ENCODE measurements at regions not wholly inside any gene's neighbourhood (a gene's known extent, or its start where the extent isn't known, plus 50 kb on each side); places are given as distances from the start of the nearest gene placed in this dataset.
"Not testable (repeated sequence)": the region's sequence is repeated elsewhere in the genome, so short reads cannot be mapped to it uniquely, and the experiment has no call there.

DNA sequence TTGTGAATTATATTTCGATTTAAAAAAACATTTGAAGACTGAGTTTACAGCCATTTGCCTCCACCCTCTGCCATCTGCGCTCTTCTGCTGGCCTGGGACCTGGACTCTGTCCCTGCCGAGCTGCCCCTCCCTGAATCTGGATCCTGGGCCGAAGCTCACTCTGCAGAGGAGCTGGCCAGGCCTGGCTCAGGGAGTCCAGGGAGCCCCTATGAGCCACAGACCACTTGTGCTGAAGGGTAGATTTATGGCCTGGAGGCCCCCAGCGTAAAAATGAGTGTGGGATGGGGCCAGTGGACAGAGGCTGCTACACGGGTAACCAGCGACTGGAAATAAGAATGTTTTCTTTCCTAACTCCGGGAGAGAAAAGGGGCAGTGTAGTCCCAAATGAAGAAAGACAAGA, 129.8 kb downstream of the FGF18 start:
- no peak for DNase-seq
- no peak for ATAC-seq (ENCODE audit: insufficient read depth, low FRiP score)
- no peak overlapping the region for H3K4me3 ChIP-seq

DNA sequence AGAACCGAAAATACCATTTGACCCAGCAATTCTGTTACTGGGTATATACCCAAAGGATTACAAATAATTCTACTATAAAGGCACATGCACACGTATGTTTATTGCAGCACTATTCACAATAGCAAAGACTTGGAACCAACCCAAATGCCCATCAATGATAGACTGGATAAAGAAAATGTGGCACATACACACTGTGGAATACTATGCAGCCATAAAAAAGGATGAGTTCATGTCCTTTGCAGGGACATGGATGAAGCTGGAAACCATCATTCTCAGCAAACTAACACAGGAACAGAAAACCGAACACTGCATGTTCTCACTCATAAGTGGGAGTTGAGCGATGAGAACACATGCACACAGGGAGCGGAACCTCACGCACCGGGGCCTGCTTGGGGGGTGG, 134.4 kb downstream of the FGF18 start:
- H3K36me3 ChIP-seq (ENCODE audit: control insufficient read depth in 4 of 4, insufficient read depth in 4 of 4, low read length in 4 of 4); H3K9ac ChIP-seq (ENCODE audit: insufficient read depth in 1 of 2, low read length in 2 of 2); H3K27me3 ChIP-seq (ENCODE audit: control insufficient read depth in 3 of 3, insufficient read depth in 3 of 3, low read length in 2 of 3); H3K27ac ChIP-seq (ENCODE audit: low read depth in 1 of 2, low read length in 1 of 2); H3K9me3 ChIP-seq (ENCODE audit: control insufficient read depth in 4 of 4, insufficient read depth in 3 of 4, low read length in 3 of 4); ATAC-seq (ENCODE audit: insufficient read depth, low FRiP score); H3K4me3 ChIP-seq; H3K4me1 ChIP-seq (ENCODE audit: control insufficient read depth in 5 of 5, insufficient read depth in 5 of 5, low read length in 5 of 5); DNase-seq: not testable (repeated sequence)
- WGBS, 2 donors, result 92 to 95% methylated on average over 7 of the region's 7 CpGs

More for the DNA sequence above, 129.8 kb downstream of the FGF18 start:
- H3K9me3 ChIP-seq (ENCODE audit: control insufficient read depth in 4 of 4, insufficient read depth in 3 of 4, low read length in 3 of 4), result peaks cover 0 to 4% (median 0%) of the 10 kb centered on the region in 4 donors
- TF ChIP-seq, protein P1, sequence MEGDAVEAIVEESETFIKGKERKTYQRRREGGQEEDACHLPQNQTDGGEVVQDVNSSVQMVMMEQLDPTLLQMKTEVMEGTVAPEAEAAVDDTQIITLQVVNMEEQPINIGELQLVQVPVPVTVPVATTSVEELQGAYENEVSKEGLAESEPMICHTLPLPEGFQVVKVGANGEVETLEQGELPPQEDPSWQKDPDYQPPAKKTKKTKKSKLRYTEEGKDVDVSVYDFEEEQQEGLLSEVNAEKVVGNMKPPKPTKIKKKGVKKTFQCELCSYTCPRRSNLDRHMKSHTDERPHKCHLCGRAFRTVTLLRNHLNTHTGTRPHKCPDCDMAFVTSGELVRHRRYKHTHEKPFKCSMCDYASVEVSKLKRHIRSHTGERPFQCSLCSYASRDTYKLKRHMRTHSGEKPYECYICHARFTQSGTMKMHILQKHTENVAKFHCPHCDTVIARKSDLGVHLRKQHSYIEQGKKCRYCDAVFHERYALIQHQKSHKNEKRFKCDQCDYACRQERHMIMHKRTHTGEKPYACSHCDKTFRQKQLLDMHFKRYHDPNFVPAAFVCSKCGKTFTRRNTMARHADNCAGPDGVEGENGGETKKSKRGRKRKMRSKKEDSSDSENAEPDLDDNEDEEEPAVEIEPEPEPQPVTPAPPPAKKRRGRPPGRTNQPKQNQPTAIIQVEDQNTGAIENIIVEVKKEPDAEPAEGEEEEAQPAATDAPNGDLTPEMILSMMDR (IDR thresholded peaks at IDR 0.05; ENCODE audit: control extremely low read depth, extremely low read depth), result no peak
- WGBS, 2 donors, result 82 to 89% methylated on average over 8 of the region's 8 CpGs
- H3K27me3 ChIP-seq (ENCODE audit: control insufficient read depth in 3 of 3, insufficient read depth in 3 of 3, low read length in 2 of 3), result no peaks in the 10 kb centered on the region
- no peak overlapping the region for H3K27ac ChIP-seq (ENCODE audit: low read depth in 1 of 2, low read length in 1 of 2)
- no peaks in the 10 kb centered on the region for H3K36me3 ChIP-seq (ENCODE audit: control insufficient read depth in 4 of 4, insufficient read depth in 4 of 4, low read length in 4 of 4)
- H3K4me1 ChIP-seq (ENCODE audit: control insufficient read depth in 5 of 5, insufficient read depth in 5 of 5, low read length in 5 of 5), result no peaks in the 10 kb centered on the region
- H3K9ac ChIP-seq (ENCODE audit: insufficient read depth in 1 of 2, low read length in 2 of 2), result no peak overlapping the region

DNA sequence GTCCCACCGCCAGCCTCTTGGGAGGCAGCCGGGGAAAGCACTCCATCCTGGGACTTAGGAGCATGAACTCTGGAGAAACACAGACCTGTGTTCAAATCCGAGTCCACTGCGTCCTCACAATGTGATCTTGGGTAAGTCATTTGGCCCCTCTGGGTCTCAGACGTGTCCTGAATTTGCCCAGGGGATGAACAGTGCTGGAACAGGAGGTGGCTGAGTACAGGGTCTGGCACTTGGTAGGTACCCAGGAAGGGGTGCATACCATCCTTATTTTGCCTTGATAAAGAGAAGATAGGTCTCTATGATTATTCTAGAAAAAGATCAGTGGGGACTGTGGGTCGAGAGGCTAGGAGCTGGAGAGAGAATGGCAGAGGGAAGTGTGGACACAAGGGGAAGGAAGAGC, 135.7 kb downstream of the FGF18 start:
- Histone ChIP-seq H3K9ac (ENCODE audit: insufficient read depth in 1 of 2, low read length in 2 of 2) (no peak overlapping the region), H3K9me3 (ENCODE audit: control insufficient read depth in 4 of 4, insufficient read depth in 3 of 4, low read length in 3 of 4) (peaks cover 0 to 4% (median 0%) of the 10 kb centered on the region in 4 donors), H3K36me3 (ENCODE audit: control insufficient read depth in 4 of 4, insufficient read depth in 4 of 4, low read length in 4 of 4) (no peaks in the 10 kb centered on the region), H3K27ac (ENCODE audit: low read depth in 1 of 2, low read length in 1 of 2) (no peak overlapping the region), H3K27me3 (ENCODE audit: control insufficient read depth in 3 of 3, insufficient read depth in 3 of 3, low read length in 2 of 3) (no peaks in the 10 kb centered on the region), H3K4me1 (ENCODE audit: control insufficient read depth in 5 of 5, insufficient read depth in 5 of 5, low read length in 5 of 5) (no peaks in the 10 kb centered on the region), H3K4me3 (no peak overlapping the region)
- DNase-seq, result no peak
- 73 to 79% methylated on average over 6 of the region's 6 CpGs for whole genome bisulfite sequencing, 2 donors
- ATAC-seq (ENCODE audit: insufficient read depth, low FRiP score), result no peak
- TF ChIP-seq, protein P1 (IDR thresholded peaks at IDR 0.05; ENCODE audit: control extremely low read depth, extremely low read depth), result no peak

DNA sequence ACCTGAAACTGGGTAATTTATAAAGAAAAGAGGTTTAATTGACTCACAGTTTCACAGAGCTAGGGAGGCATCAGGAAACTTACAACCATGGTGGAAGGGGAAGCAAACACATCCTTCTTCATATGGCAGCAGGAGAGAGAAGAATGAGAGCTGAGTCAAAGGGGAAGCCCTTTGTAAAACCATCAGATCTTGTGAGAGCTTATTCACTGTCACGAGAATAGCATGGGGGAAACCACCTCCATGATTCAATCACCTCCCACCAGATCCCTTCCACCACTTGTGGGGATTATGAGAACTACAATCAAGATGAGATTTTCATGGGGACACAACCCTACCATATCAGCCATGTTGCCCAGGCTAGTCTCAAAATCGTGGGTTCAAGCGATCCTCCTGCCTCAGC, 143.4 kb downstream of the FGF18 start:
- Histone ChIP-seq H3K4me1 (ENCODE audit: control insufficient read depth in 5 of 5, insufficient read depth in 5 of 5, low read length in 5 of 5) (no peaks in the 10 kb centered on the region), H3K9me3 (ENCODE audit: control insufficient read depth in 4 of 4, insufficient read depth in 3 of 4, low read length in 3 of 4) (no peaks in the 10 kb centered on the region), H3K27ac (ENCODE audit: low read depth in 1 of 2, low read length in 1 of 2) (no peak overlapping the region), H3K9ac (ENCODE audit: insufficient read depth in 1 of 2, low read length in 2 of 2) (no peak overlapping the region), H3K36me3 (ENCODE audit: control insufficient read depth in 4 of 4, insufficient read depth in 4 of 4, low read length in 4 of 4) (no peaks in the 10 kb centered on the region), H3K27me3 (ENCODE audit: control insufficient read depth in 3 of 3, insufficient read depth in 3 of 3, low read length in 2 of 3) (no peaks in the 10 kb centered on the region), H3K4me3 (no peak overlapping the region)
- WGBS, 2 donors, result 92% methylated on average over 3 of the region's 3 CpGs
- DNase-seq (no peak), ATAC-seq (ENCODE audit: insufficient read depth, low FRiP score) (no peak)
- TF ChIP-seq, protein P1 (IDR thresholded peaks at IDR 0.05; ENCODE audit: control extremely low read depth, extremely low read depth), result no peak

Measured in lung (tissue), 11 donors.